ENCODE measurements at regions not wholly inside any gene's neighbourhood (a gene's known extent, or its start where the extent isn't known, plus 50 kb on each side); places are given as distances from the start of the nearest gene placed in this dataset.
"Not testable (repeated sequence)": the region's sequence is repeated elsewhere in the genome, so short reads cannot be mapped to it uniquely, and the experiment has no call there.

DNA sequence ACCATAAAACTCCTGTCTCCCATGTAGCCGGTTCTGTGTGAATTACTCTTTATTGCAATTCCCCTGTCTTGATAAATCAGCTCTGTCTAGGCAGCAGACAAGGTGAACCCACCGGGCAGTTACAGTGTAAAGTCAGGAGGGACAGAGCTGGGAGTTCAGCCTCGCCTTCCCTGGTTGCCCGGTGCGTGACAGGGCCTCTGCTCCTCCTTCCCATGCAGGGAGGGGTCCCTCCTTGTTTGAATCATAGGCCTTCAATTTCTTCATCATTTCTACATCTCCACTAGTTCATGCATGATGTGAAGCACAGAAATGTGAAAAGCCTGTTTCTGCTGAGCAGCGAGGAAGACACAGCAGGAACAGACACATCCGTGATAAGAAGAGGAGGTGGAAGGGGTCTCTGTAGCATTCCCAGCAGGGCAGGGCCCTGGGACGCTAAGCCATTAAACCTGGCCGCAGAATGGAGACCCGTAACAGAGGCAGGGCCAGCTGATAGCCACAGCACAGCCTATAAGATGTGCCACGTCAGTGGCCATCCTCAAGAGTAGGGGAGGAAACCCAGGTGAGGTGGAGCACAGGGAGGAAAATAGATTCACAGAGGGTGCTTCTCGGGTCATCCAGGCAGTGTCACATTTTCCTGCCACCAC lies 106.7 kb upstream of the CST7 start:
- DNase-seq (ENCODE audit: extremely low read depth in 1 of 11, low read depth in 9 of 11, low spot score in 4 of 11): no peak

DNA sequence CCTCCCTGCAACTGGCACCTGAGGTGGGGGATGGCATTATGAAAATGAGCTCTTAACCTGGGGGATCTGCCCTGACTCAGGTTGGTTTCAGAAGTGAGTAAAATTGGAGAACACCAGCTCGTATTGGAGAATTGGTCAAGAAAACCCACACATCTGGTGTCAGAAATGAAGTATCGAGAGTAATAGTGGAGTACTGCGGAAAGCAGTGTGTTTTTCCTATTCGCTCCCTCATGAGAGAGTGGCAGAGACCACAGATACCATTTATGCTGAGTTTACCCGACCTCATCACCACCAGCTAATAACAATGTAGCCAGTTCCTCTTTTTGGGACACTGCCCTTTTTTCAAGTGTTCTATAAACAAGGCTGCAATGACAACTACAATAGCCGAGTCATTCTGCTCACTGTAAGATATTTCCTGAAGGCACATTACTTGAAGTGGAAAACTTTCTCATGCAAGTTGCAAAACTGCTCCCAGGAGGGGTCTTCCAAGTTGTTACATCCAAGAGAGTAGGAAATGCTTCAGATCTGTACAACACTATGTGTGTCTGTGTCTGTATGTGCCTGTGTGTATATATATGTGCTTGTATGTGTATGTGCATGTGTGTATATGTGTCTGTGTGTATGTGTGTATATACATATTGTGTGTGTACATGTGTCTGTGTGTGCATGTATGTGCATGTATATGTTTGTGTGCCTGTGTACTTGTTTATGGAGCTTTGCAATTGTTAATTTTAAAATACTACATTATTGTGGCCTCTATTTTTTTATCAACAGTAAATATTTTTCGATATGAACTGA lies 106.0 kb upstream of the CST7 start:
- no peak for DNase-seq (ENCODE audit: extremely low read depth in 1 of 11, low read depth in 9 of 11, low spot score in 4 of 11)

DNA sequence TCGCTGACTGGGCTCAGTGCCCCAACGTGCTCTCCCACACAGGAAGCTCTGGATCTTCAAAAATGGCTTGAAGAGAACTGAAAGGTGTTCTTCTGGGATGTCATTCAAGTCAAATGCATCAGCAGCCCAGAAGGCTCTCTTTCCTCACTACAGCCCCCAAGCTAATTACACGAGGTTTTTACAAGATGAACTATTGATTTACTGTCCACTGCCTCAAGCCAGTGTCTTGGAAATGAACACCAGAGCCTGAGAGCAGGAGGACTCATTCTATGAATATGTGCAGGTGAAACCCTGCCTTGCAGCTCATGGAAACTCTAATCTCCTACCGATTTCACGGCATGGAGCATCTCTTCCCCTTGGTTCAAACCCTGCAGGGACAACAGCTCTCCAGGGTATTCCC lies 98.9 kb upstream of the CST7 start:
- DNase-seq (ENCODE audit: extremely low read depth in 1 of 11, low read depth in 9 of 11, low spot score in 4 of 11): no peak

DNA sequence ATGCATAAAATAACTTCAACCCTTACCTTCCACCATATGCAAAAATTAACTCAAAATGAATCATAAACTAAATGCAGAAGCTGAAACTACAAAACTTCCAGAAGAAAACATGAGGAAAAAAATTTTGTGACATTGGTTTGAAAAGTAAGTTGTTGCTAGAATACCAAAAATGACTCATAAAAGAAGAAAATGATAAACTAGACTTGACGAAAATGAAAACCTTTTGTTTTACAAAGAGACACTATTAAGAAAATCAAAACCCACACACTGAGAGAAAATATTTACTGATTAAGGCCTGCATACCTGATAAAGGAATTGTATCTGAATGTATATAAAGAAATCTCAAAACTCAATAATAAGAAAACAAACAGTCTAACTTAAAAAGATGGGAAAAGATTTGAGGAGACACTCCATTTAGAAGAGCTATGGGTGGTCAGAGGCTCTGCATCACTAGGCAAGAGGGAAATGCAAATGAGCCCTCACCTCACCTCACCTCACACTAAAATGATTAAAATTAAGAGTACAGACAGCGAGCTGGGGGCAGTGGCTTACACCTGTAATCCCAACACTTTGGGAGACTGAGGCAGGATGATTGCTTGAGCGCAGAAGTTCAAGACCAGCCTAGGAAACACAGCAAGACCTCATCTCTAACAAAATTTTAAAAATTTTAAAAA lies 97.6 kb upstream of the CST7 start:
- no peak for DNase-seq (ENCODE audit: extremely low read depth in 1 of 11, low read depth in 9 of 11, low spot score in 4 of 11)

DNA sequence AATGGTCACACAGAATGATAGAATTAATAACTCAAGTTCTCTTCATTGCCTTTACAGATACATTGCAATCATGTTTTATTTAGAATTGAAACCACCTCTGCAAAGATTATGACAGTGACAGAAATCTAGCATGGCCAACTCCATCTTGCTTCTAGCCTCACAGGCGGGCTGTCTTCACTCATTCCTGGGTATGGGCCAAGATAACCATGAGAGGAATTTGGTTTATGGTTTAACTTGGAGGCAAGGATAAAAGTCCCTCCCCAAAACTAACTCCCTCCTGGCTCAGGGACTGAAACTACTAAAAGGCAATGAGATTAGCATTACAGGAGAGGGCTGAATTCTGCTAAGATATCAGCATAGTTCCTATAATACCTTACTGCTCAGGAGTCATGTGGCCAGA lies 95.2 kb upstream of the CST7 start:
- DNase-seq (ENCODE audit: extremely low read depth in 1 of 11, low read depth in 9 of 11, low spot score in 4 of 11): no peak

DNA sequence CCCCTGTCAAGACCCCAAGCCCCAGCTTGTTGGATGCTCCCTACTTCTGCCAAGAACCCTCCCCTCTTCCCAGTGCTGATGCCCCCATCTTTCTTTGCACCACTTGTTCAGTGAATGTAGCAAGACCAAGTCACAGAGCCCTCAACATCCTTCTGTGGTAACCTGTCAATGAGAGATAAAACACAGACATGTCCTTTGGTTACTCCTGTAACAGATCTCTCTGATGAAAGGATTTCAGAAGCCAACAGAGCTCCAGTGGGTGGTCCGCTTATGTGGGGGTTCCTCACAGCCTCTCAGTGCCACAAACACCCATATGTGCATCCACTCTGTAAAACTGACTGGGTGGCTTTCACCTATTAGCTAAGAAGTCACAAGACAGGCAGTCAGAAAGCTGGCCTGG lies 93.2 kb upstream of the CST7 start:
- DNase-seq (ENCODE audit: extremely low read depth in 1 of 11, low read depth in 9 of 11, low spot score in 4 of 11): no peak

GRCh38 chr20:24858500-24858899 lies 90.6 kb upstream of the CST7 start:
- DNase-seq (ENCODE audit: extremely low read depth in 1 of 11, low read depth in 9 of 11, low spot score in 4 of 11): not testable (repeated sequence)

DNA sequence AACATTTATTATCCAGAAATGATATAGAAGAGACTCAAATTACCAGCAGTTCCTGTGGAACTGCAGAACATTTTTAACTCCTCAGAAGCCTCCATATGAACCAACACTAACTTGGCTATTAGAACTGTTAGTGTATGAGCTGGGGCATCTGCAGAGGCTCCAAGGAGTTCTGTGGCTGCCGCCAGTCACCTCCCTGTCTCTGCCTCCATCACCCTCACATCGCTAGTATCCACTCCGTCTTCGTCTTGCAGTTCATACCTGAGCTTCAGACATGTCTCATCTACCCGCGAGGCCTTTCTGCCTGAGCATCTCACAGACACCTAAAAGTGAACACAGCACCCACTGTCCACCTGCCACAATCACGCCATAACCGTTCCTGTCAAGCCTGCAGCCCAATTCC lies 89.5 kb upstream of the CST7 start:
- no peak for DNase-seq (ENCODE audit: extremely low read depth in 1 of 11, low read depth in 9 of 11, low spot score in 4 of 11)

GRCh38 chr20:24862186-24862585 lies 86.9 kb upstream of the CST7 start:
- no peak for DNase-seq (ENCODE audit: extremely low read depth in 1 of 11, low read depth in 9 of 11, low spot score in 4 of 11)

- DNase-seq (ENCODE audit: extremely low read depth in 1 of 11, low read depth in 9 of 11, low spot score in 4 of 11): no peak
These were observed 86.5 kb upstream of the CST7 start for GRCh38 chr20:24862606-24863005.

DNA sequence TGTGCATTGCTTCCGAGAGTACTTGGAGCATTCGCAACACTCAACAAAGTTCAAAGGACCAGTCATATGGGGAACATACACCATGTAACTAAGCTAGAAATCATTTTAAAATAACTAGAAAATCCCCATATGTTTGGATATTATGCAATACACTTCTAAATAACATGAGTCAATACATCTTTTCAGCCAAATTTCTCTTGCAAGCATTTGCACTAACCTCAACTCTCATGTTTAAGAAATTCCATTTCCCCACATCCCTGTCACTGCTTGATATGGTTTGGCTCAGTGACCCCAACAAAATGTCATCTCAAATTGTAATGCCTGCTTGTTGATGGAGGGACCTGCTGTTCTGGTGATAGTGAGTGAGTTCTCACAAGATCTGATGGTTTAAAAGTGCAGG lies 85.7 kb upstream of the CST7 start:
- no peak for DNase-seq (ENCODE audit: extremely low read depth in 1 of 11, low read depth in 9 of 11, low spot score in 4 of 11)

DNA sequence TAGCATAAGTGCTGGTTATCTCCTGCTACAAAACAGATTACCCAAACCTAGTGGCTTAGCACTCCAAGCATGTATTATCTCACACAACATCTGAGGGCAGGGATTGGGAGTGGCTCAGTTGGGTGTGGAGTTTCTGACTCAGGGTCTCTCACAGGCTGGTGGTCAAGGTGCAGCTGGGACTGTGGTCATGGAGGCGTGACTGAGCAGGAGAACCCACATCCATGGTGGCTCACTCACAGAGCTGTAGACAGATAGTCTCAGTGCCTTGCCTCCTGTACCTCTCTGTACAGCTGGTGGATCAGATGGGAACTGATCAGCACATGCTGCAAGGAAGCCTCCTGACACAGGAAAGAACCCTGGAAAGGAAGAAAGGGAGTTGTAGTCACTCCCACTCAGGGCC lies 83.1 kb upstream of the CST7 start:
- no peak for DNase-seq (ENCODE audit: extremely low read depth in 1 of 11, low read depth in 9 of 11, low spot score in 4 of 11)

- DNase-seq (ENCODE audit: extremely low read depth in 1 of 11, low read depth in 9 of 11, low spot score in 4 of 11): no peak
These were observed 82.3 kb upstream of the CST7 start for GRCh38 chr20:24866742-24867141.

GRCh38 chr20:24867556-24867955 lies 81.5 kb upstream of the CST7 start:
- DNase-seq (ENCODE audit: extremely low read depth in 1 of 11, low read depth in 9 of 11, low spot score in 4 of 11): no peak

GRCh38 chr20:24868396-24868927 lies 80.6 kb upstream of the CST7 start:
- no peak for DNase-seq (ENCODE audit: extremely low read depth in 1 of 11, low read depth in 9 of 11, low spot score in 4 of 11)

DNA sequence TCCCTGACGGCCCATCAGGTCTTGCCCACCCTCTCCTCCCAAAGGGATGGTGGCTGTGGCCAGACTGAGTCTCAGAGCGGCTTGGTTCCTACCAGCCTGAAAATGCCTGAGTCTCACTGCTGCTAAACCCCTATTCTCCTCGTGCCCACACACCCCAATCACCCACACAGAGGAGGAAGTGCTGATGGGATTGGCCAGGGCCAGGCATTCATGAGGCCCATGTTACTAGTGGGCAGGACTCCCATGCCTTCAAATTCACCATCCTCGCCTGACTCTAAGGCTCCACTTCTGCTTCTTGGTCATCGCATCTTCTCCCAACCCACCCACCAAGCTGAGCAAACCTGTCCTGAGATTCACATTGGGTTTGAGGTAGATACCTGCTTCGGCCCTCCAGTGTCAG lies 80.1 kb upstream of the CST7 start:
- no peak for DNase-seq (ENCODE audit: extremely low read depth in 1 of 11, low read depth in 9 of 11, low spot score in 4 of 11)

DNA sequence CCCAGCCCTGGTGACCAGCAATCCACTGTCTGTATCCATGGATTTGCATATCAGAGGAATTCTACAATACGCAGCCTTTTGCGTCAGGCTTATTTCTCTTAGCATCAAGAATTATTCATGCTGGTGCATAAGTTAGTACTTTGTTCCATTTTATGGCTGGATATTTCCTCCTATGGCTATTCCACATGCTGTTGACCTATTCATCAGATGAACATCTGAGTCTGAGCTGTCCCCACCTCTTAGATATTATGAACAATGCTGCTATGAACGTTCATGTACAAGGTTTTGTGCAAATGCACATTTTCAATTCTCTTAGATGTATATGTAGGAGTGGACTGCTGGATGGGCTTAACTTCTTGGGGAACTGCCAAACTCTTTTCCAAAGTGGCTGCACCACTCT lies 79.0 kb upstream of the CST7 start:
- no peak for DNase-seq (ENCODE audit: extremely low read depth in 1 of 11, low read depth in 9 of 11, low spot score in 4 of 11)

DNA sequence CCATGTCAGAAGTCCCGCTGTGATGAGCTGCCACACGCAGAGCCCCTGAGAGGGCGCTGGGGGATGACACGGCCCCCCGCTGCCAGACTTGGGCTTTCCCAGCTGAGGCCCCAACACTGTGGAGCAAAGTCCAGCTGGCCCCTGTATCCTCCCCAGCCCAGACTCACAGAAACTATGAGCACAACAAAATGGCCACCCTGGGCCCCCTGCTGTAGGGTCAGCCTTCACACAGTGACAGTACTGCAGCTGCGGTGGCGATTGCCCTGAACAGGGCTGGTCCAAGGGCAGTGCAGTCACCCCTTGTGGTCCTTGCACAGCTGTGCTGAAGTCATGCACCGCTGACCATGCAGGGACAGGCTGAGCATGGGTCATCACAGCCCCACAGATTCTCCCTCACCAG lies 78.2 kb upstream of the CST7 start:
- peak in 4 of 11 donors; percentile 17 to 40 (median 34) for DNase-seq (ENCODE audit: extremely low read depth in 1 of 11, low read depth in 9 of 11, low spot score in 4 of 11)

DNA sequence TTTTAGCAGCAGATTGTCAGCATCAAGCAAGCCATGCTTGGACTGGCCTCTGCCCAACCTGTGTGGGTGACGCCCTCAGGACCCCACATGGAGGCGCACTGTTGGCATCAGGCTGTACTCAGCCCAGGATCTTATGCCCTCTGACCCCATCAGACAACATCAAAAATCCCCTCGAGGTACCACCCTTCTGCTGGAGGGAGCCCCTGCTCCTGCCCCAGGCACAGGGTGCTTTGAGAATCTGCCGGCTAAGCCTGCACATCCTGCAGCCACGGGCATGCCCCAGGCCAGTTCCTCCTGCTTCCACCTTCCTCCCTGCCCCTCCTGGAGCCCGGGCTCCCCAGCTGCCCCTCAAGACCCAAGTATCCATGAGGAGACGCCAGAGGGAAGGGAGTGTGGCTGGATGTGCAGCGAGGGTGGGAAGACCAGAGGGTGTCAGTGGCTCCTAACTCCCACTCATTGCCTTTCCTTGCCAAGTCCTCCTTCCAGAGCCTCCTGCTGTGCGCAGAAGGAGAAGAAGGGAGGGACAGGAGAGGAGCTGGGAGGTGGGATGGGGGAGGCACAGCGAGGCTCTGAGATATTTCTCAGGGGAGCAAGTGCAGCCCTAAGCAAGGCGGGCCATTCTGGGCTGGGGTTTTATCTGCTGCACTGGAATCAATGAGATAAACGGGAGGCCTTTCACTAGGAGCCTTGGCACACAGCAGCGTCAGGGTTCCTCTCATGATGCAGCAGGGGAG lies 77.4 kb upstream of the CST7 start:
- no peak for DNase-seq (ENCODE audit: extremely low read depth in 1 of 11, low read depth in 9 of 11, low spot score in 4 of 11)

All from renal cortex interstitium (tissue), 11 donors.